ENCODE measurements at regions not wholly inside any gene's neighbourhood (a gene's known extent, or its start where the extent isn't known, plus 50 kb on each side); places are given as distances from the start of the nearest gene placed in this dataset.

DNA sequence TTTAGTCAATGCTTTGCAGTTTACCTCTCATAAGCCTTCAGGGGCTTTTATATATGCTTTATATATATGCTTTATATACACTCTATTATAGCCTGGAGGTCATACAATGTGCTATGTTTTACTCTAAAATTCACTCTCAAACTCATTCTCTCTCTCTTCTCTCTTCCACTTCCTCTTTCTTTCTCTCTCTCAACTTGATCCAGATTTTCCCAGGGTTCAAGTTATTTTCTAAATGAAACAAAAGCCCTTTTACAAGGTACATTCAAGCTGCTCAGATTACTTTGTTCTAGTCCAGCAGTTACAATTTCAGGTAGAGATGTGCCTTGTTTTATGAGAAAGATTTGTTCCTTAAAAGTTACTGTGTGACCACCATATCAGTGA lies 79.6 kb upstream of the ACP3 start:
- Histone ChIP-seq H3K9me2 (ENCODE audit: insufficient read depth, low read length) (no peaks in the 10 kb centered on the region), H3K9ac (ENCODE audit: low read length) (no peak overlapping the region), H3K4me2 (ENCODE audit: low read length) (no peak overlapping the region), H3K4me3 (ENCODE audit: low read length) (no peak overlapping the region), H3F3A (ENCODE audit: insufficient read depth, low read length, poor library complexity, severe bottlenecking) (no peaks in the 10 kb centered on the region), H2AFZ (ENCODE audit: low read depth, low read length) (no peak overlapping the region), H3K27me3 (ENCODE audit: insufficient read depth, low read depth, low read length) (no peaks in the 10 kb centered on the region), H3K79me2 (replicated peaks; ENCODE audit: insufficient read depth, low read length) (no peaks in the 10 kb centered on the region), H3K36me3 (ENCODE audit: insufficient read depth, low read length) (no peaks in the 10 kb centered on the region), H3K9me3 (ENCODE audit: low read length) (no peaks in the 10 kb centered on the region), H3K27ac (ENCODE audit: low read length) (no peak overlapping the region), H4K20me1 (ENCODE audit: insufficient read depth) (no peaks in the 10 kb centered on the region)
- TF ChIP-seq POLR2AphosphoS5 (IDR thresholded peaks at IDR 0.05) (no peak), MXI1 (conservative IDR thresholded peaks at IDR 0.05; ENCODE audit: poor library complexity, severe bottlenecking) (no peak), EP300 (conservative IDR thresholded peaks at IDR 0.05; ENCODE audit: poor library complexity, severe bottlenecking) (no peak), EZH2 (IDR thresholded peaks at IDR 0.05; ENCODE audit: borderline replicate concordance, insufficient read depth, low read length, poor library complexity, severe bottlenecking) (no peak), RAD21 (conservative IDR thresholded peaks at IDR 0.05) (no peak), SMC3 (conservative IDR thresholded peaks at IDR 0.05; ENCODE audit: poor library complexity) (no peak), TAF1 (IDR thresholded peaks at IDR 0.05; ENCODE audit: low read depth) (no peak)
- TF ChIP-seq, protein P1, sequence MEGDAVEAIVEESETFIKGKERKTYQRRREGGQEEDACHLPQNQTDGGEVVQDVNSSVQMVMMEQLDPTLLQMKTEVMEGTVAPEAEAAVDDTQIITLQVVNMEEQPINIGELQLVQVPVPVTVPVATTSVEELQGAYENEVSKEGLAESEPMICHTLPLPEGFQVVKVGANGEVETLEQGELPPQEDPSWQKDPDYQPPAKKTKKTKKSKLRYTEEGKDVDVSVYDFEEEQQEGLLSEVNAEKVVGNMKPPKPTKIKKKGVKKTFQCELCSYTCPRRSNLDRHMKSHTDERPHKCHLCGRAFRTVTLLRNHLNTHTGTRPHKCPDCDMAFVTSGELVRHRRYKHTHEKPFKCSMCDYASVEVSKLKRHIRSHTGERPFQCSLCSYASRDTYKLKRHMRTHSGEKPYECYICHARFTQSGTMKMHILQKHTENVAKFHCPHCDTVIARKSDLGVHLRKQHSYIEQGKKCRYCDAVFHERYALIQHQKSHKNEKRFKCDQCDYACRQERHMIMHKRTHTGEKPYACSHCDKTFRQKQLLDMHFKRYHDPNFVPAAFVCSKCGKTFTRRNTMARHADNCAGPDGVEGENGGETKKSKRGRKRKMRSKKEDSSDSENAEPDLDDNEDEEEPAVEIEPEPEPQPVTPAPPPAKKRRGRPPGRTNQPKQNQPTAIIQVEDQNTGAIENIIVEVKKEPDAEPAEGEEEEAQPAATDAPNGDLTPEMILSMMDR (IDR thresholded peaks at IDR 0.05; ENCODE audit: poor library complexity, severe bottlenecking): no peak
- TF ChIP-seq, protein P2, sequence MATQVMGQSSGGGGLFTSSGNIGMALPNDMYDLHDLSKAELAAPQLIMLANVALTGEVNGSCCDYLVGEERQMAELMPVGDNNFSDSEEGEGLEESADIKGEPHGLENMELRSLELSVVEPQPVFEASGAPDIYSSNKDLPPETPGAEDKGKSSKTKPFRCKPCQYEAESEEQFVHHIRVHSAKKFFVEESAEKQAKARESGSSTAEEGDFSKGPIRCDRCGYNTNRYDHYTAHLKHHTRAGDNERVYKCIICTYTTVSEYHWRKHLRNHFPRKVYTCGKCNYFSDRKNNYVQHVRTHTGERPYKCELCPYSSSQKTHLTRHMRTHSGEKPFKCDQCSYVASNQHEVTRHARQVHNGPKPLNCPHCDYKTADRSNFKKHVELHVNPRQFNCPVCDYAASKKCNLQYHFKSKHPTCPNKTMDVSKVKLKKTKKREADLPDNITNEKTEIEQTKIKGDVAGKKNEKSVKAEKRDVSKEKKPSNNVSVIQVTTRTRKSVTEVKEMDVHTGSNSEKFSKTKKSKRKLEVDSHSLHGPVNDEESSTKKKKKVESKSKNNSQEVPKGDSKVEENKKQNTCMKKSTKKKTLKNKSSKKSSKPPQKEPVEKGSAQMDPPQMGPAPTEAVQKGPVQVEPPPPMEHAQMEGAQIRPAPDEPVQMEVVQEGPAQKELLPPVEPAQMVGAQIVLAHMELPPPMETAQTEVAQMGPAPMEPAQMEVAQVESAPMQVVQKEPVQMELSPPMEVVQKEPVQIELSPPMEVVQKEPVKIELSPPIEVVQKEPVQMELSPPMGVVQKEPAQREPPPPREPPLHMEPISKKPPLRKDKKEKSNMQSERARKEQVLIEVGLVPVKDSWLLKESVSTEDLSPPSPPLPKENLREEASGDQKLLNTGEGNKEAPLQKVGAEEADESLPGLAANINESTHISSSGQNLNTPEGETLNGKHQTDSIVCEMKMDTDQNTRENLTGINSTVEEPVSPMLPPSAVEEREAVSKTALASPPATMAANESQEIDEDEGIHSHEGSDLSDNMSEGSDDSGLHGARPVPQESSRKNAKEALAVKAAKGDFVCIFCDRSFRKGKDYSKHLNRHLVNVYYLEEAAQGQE (IDR thresholded peaks at IDR 0.05; ENCODE audit: borderline replicate concordance): no peak

DNA sequence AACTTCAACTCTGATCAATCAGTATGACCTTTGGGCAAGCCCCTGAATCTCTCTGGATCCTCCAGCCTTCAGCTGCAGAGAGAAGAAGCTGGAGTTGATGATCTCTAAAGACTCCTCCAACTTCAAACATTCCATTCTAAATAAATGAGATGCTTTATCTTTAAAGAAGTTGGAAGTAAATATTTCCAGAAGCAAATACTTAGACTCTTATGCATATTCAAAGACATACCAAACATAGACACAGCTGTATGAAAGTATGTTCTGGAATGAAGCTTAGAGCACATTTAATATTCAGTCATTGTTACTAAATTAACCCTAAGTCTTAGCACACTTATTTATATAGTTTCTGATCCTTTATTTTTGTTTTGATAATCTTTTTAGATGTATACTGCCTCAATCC lies 77.6 kb upstream of the ACP3 start:
- Histone ChIP-seq H3K9me3 (ENCODE audit: low read length) (no peaks in the 10 kb centered on the region), H3K9ac (ENCODE audit: low read length) (no peak overlapping the region), H3K4me3 (ENCODE audit: low read length) (no peak overlapping the region), H3K36me3 (ENCODE audit: insufficient read depth, low read length) (no peaks in the 10 kb centered on the region), H3K79me2 (replicated peaks; ENCODE audit: insufficient read depth, low read length) (no peaks in the 10 kb centered on the region), H3K4me2 (ENCODE audit: low read length) (no peak overlapping the region), H3F3A (ENCODE audit: insufficient read depth, low read length, poor library complexity, severe bottlenecking) (no peaks in the 10 kb centered on the region), H3K27ac (ENCODE audit: low read length) (no peak overlapping the region), H4K20me1 (ENCODE audit: insufficient read depth) (no peaks in the 10 kb centered on the region), H3K9me2 (ENCODE audit: insufficient read depth, low read length) (no peaks in the 10 kb centered on the region), H2AFZ (ENCODE audit: low read depth, low read length) (no peak overlapping the region), H3K27me3 (ENCODE audit: insufficient read depth, low read depth, low read length) (no peaks in the 10 kb centered on the region)
- no peak for TF ChIP-seq RAD21 (conservative IDR thresholded peaks at IDR 0.05)
- TF ChIP-seq SMC3 (conservative IDR thresholded peaks at IDR 0.05; ENCODE audit: poor library complexity): no peak
- TF ChIP-seq EZH2 (IDR thresholded peaks at IDR 0.05; ENCODE audit: borderline replicate concordance, insufficient read depth, low read length, poor library complexity, severe bottlenecking): no peak
- TF ChIP-seq, protein P1 (IDR thresholded peaks at IDR 0.05; ENCODE audit: poor library complexity, severe bottlenecking): no peak
- TF ChIP-seq EP300 (conservative IDR thresholded peaks at IDR 0.05; ENCODE audit: poor library complexity, severe bottlenecking): no peak
- TF ChIP-seq TAF1 (IDR thresholded peaks at IDR 0.05; ENCODE audit: low read depth): no peak
- TF ChIP-seq POLR2AphosphoS5 (IDR thresholded peaks at IDR 0.05): no peak
- no peak for TF ChIP-seq MXI1 (conservative IDR thresholded peaks at IDR 0.05; ENCODE audit: poor library complexity, severe bottlenecking)
- TF ChIP-seq, protein P2 (IDR thresholded peaks at IDR 0.05; ENCODE audit: borderline replicate concordance): no peak

All from neural cell (in vitro differentiated cells).